Eye (tissue), 1 donor: ENCODE measurements at regions not wholly inside any gene's neighbourhood (a gene's known extent, or its start where the extent isn't known, plus 50 kb on each side); places are given as distances from the start of the nearest gene placed in this dataset.
A peak's percentile ranks its signal among the peaks of the same experiment; 100 is the strongest.

ENCODE experiments used
- DNase-seq: peaks from one replicate; pipeline ENCODE4 v3.0.0-alpha.2; 2015

DNA sequence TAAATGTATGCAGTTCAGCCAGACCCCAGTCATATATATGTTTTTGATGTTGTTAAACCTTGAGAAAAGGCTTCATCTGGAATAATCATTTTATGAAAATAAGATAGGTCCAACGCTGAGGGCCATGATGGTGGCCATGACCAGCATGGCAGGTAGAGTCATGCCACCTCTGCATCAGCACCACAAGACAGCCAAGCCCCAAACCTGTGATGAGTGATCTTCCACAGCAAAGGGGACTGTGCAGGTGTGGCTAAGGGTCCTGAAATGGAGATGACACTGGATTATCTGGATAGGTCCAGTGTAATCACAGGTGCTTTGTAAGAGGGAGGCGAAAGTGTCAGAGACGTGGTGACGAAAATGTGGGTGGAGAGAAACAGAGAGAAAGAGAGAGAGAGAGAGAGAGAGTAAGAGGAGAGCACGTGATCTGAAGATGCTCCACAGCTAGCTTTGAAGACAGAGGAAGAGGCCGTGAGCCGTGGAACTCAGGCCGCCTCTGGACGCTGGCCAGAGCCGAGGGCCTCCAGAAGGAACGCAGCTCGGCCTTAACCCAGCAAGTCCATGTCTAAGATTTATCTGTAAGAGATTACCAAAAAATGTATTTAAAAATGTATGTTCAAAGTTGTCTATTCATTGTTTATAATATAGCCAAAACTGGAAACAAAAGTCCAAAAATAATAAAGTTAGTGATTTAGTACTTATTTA lies 304.4 kb upstream of the SHH start:
- no peak for DNase-seq

- no peak for DNase-seq
Measured at GRCh38 chr7:156115582-156115981, 303.3 kb upstream of the SHH start.

GRCh38 chr7:156113731-156114130 lies 301.5 kb upstream of the SHH start:
- no peak for DNase-seq

GRCh38 chr7:156109988-156110387 lies 297.7 kb upstream of the SHH start:
- DNase-seq, result no peak

GRCh38 chr7:156109076-156109475 lies 296.8 kb upstream of the SHH start:
- no peak for DNase-seq

GRCh38 chr7:156107957-156108356 lies 295.7 kb upstream of the SHH start:
- DNase-seq, result no peak

DNA sequence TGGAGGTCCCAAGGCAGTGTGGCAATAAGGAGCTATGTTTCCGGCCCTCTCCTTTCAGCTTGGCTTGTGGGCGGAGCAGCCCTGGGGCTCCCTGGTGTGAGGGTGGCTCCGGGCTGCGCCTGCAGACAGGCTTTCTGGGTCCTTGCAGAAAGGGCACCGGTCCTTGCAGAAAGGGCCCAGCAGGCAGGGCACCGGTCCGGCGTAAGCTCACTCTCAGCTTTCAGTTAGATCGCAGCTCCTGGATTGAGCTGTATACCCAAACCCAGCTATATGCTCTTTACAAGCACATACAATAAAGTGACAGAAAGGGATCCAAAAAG lies 293.8 kb upstream of the SHH start:
- no peak for DNase-seq

DNA sequence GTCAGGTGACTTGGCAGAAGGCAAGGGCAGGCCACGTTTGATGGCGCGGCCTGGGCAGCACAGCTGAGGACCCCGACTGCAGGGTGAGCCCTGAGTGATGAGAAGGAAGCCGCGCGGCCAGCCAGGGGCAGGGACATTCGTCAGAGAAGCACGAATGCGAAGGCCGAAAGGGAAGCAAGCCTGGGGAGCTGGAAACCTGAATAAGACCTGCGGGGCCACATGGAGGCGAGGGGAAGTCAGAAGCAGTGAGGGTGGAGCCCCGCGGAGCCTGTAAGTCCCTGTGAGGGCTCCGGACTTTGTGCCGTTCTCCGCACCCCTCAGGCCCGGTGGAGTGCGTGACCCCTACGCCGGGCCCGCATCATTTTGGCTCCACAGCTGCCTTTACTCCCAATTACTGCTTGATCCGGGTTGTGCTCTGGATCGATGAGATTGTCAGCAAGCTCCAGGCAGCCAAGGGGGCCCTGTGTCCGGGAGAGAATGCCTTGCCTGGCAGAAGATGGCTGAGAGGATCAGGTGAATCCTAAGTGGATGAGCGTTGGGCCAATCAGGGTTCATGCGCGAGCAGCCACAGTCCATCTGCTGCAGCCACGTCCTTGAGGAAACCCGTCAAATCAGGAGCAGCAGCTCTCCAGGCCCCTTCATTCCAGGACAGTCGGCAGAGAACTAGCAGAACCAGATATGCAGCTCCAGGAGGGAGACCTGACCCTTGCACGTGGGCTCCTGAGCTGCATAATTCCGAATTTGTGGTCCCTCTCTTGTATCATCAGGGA lies 293.3 kb upstream of the SHH start:
- DNase-seq, result no peak

GRCh38 chr7:156104501-156105336 lies 292.5 kb upstream of the SHH start:
- no peak for DNase-seq

- no peak for DNase-seq
Measured at GRCh38 chr7:156102267-156102666, 290.0 kb upstream of the SHH start.

GRCh38 chr7:156101355-156101754 lies 289.1 kb upstream of the SHH start:
- DNase-seq, result no peak

GRCh38 chr7:156100086-156100485 lies 287.8 kb upstream of the SHH start:
- DNase-seq, result peak; percentile 33

DNA sequence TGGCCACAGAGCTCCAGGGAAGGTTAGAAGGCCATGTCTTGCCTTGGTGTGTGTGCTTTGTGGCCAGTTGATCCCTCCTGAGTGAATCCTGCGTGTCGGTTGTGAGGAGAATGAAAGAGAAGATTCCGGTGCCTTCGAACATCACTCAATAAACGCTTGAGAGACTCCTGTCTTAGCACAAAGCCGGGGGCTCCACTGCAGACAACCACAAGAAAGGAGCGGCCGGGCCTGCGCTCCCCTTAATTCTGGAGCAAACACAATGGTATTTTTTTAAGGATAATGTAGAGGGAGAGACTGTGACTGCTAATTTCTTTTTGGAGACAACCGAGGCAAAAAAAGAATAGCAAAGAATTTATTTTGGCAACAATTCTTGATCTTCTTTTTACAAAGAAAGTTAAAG lies 286.8 kb upstream of the SHH start:
- no peak for DNase-seq

GRCh38 chr7:156096771-156097538 lies 284.7 kb upstream of the SHH start:
- DNase-seq, result peak; percentile 15

DNA sequence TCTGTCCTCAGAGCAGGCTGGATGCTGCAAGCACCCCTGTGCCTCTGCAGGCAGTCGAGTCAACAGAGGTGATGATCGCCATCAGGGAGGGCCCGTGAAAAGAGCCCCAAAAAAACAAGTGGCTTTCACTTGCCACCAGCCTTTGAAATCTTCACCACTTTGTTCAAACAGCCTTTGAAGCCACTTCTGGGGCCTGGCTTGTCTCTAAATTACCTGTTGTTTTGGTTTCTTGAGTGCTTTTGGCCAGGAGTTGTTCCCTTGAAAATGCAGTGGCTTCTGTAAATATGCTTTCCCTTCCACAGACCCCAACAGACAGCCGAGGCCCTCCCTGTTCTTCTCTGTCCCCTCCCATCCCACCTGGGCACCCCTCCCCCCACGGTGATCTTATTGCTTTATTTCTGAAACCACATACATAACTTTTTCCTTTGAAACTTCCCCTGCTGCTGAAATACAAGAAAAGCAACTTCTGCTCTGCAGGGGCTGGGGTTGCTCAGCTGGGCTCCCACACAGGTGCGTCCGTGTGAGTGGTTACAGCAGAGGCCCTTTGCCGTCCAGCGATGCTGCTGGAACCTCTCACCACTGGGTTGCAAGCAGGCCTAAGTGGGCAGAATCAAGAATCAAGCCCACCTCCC lies 283.8 kb upstream of the SHH start:
- DNase-seq, result no peak

- no peak for DNase-seq
Measured at GRCh38 chr7:156094350-156095146, 282.3 kb upstream of the SHH start.

GRCh38 chr7:156092307-156092706 lies 280.0 kb upstream of the SHH start:
- no peak for DNase-seq

GRCh38 chr7:156091519-156092080 lies 279.3 kb upstream of the SHH start:
- DNase-seq, result no peak

DNA sequence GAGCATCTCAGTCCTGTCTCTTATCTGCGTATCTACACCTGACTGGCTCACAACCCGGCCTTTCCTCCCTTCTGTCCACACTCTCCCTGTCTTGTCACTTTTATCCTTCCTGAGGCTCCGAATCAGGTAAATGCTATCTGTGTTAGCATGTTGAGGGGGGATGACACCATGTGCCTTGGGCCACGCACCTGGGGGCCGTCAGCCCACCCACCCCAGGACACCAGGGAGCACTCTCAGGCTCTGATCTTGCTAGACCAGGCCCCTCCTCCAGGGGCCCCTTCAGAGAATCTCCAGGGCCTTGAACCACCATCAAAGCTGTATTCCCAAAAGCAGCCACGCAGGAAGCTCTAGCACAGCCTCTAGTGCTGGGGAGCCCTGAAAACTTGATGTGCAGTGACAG lies 278.7 kb upstream of the SHH start:
- no peak for DNase-seq

- no peak for DNase-seq
Measured at GRCh38 chr7:156089222-156089621, 277.0 kb upstream of the SHH start.

GRCh38 chr7:156088115-156088514 lies 275.9 kb upstream of the SHH start:
- no peak for DNase-seq
